Skeletal muscle satellite cell (primary cell): ENCODE measurements at regions not wholly inside any gene's neighbourhood (a gene's known extent, or its start where the extent isn't known, plus 50 kb on each side); places are given as distances from the start of the nearest gene placed in this dataset.
"Not testable (repeated sequence)": the region's sequence is repeated elsewhere in the genome, so short reads cannot be mapped to it uniquely, and the experiment has no call there.

Experiments used
- H3K27me3 ChIP-seq: 2 replicates; pipeline ENCODE4 v1.7.0; 2013; ENCODE audit warnings: low read length; ENCODE audit not compliant: control insufficient read depth, insufficient read depth
- H3K36me3 ChIP-seq: 2 replicates; pipeline ENCODE4 v1.7.0; 2013; ENCODE audit warnings: mild to moderate bottlenecking, control low read depth, low read length; ENCODE audit not compliant: insufficient read depth
- H3K4me1 ChIP-seq: 2 replicates; pipeline ENCODE4 v1.7.0; 2013; ENCODE audit warnings: low read length; ENCODE audit not compliant: control insufficient read depth, insufficient read depth
- H3K4me2 ChIP-seq: 2 replicates; pipeline ENCODE4 v1.7.0; 2013; ENCODE audit warnings: mild to moderate bottlenecking, low read length
- H3K4me3 ChIP-seq: 2 replicates; pipeline ENCODE4 v1.7.0; 2013; ENCODE audit warnings: low read length
- H3K9ac ChIP-seq: 2 replicates; pipeline ENCODE4 v1.7.0; 2013; ENCODE audit warnings: mild to moderate bottlenecking, low read depth, low read length, moderate library complexity
- H3K9me3 ChIP-seq: replicated peaks from 2 replicates; pipeline ENCODE4 v1.7.0; 2013; ENCODE audit warnings: mild to moderate bottlenecking, control low read depth, low read length

DNA sequence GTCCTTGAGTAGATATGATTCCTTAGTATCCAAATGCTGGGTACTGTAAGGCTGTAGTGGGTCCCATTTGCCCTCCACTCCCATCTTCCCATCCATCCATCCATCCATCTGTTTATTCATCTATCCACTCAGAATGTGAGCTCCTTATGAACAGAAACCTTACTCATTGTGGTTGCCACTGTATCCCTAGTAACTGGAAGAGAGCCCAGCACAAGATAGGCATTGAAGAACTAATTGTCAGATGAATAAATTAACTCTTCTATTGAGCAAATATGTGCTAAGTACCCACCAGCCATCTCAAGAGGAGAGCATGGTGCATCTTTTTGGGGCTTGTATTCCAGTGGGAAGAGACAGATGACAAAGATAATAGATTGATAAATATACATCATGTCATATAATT is 86.4 kb upstream of the SEZ6L start:
- H3K4me2 ChIP-seq = no peak overlapping the region
- no peak overlapping the region for H3K9ac ChIP-seq
- no peak overlapping the region for H3K4me3 ChIP-seq
- H3K4me1 ChIP-seq = no peaks in the 10 kb centered on the region
- no peaks in the 10 kb centered on the region for H3K9me3 ChIP-seq
- H3K36me3 ChIP-seq = no peaks in the 10 kb centered on the region
- H3K27me3 ChIP-seq = peaks cover 30% of the 10 kb centered on the region

DNA sequence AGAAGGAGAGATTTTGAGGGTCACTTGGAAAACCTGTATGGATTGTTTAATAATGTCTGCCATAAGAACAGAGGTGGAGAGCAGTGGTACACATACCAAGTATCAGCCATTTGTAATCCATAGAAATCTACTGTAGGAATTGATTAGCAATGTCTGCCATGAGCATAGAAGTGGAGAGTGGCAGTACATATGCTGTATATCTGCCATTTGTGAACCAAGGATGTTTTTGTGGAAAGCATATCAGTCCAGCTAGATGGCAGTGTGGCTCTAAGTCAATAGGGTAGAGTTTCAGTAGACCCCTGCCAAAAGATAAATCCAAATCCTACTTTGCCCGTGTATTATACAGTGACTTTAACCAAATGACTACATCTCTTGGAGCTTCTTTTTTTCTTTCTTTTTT is 82.9 kb upstream of the SEZ6L start:
- no peaks in the 10 kb centered on the region for H3K4me1 ChIP-seq
- no peak overlapping the region for H3K4me2 ChIP-seq
- H3K9me3 ChIP-seq = no peaks in the 10 kb centered on the region
- no peak overlapping the region for H3K4me3 ChIP-seq
- H3K27me3 ChIP-seq = peaks cover 53% of the 10 kb centered on the region
- no peak overlapping the region for H3K9ac ChIP-seq
- no peaks in the 10 kb centered on the region for H3K36me3 ChIP-seq

DNA sequence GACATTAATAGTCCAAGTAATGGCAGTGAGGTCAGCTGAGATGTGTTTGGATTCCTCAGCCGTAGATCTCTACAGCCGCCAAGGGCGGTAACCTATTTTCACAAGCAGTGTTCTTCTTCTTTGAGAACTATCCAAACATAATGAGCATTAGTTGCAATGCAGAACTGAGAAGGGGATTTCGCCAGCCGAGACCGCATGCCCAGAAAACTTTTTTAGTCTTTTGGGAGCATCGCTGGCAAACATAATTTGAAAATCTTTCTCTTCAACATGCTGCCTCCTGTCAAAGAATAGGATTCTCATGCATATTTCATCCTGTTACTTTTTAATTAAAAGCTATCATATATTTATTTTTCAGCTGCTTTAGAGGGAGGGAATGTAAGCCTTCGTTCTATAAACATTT is 81.4 kb upstream of the SEZ6L start:
- Histone ChIP-seq H3K4me1 (no peaks in the 10 kb centered on the region), H3K4me2 (no peak overlapping the region), H3K9ac (no peak overlapping the region), H3K36me3 (no peaks in the 10 kb centered on the region), H3K9me3 (no peaks in the 10 kb centered on the region), H3K27me3 (peaks cover 55% of the 10 kb centered on the region), H3K4me3 (no peak overlapping the region)

DNA sequence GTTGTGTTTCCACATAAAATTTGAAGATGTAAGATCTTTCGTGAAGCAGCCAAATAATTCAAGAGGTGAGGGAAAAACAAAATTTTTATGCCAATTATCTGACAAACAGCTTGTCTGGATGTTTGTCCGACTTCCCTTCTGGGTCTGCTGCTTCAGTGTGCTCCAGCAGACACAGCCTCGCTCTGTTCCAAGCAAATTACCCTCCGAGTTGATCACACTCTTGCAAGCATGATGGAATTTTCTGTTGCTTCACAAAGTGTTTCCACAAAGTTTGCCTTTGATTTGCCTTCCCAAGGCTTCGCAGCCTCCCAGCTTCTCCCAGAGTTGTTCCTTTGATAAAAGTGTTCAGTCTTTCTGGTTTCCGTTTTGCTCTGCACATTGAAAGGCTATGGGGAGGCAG is 78.4 kb upstream of the SEZ6L start:
- no peaks in the 10 kb centered on the region for H3K36me3 ChIP-seq
- no peak overlapping the region for H3K4me2 ChIP-seq
- H3K4me3 ChIP-seq = no peak overlapping the region
- H3K4me1 ChIP-seq = no peaks in the 10 kb centered on the region
- H3K9ac ChIP-seq = no peak overlapping the region
- no peaks in the 10 kb centered on the region for H3K9me3 ChIP-seq
- peaks cover 45% of the 10 kb centered on the region for H3K27me3 ChIP-seq

DNA sequence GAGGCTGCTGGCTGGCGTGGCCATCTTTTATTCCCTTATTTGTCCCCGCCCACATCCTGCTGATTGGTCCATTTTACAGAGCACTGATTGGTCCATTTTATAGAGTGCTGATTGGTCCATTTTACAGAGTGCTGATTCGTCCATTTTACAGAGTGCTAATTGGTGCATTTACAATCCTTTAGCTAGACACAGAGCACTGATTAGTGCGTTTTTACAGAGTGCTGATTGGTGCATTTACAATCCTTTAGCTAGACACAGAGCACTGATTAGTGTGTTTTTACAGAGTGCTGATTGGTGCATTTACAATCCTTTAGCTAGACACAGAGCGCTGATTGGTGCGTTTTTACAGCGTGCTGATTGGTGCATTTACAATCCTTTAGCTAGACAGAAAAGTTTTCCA is 74.8 kb upstream of the SEZ6L start:
- not testable (repeated sequence) for H3K4me3 ChIP-seq, H3K36me3 ChIP-seq, H3K9me3 ChIP-seq, H3K4me2 ChIP-seq, H3K9ac ChIP-seq, H3K4me1 ChIP-seq
- peaks cover 18% of the 10 kb centered on the region for H3K27me3 ChIP-seq

DNA sequence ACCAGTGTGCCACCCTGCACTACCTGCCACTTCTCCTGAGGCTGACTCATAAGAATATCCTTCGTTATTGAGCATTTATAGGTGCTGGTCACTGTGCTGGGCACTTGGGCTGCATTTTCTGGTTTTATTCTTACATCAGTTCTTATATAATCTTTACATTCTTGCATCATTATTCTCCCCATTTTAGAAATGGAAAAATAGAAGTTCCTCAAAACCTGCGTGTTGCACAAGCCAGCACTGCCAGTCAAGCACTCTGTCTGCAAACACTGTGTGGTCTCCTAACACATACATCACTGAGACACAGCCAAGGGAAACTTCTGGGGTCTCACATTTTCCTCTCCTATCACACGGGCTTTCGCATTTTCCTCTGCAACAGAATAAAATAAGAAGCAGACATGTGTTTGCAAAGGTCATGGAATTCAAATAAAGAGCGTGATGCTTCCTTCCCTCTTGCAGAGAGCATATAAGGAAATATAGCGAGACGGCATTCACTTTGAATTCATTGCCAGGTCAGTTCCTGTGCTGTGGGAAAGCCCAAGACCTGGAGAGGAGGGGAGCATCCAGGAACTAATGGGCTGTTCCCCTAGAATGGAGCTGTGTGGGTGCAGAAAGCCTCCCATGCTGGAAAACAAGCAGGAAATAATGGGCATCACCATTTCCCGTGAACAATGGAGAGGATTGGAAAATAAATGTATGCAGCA is 73.9 kb upstream of the SEZ6L start:
- Histone ChIP-seq H3K4me3 (no peak overlapping the region), H3K27me3 (peaks cover 13% of the 10 kb centered on the region), H3K4me2 (no peak overlapping the region), H3K9me3 (no peaks in the 10 kb centered on the region), H3K4me1 (no peaks in the 10 kb centered on the region), H3K36me3 (no peaks in the 10 kb centered on the region), H3K9ac (no peak overlapping the region)

DNA sequence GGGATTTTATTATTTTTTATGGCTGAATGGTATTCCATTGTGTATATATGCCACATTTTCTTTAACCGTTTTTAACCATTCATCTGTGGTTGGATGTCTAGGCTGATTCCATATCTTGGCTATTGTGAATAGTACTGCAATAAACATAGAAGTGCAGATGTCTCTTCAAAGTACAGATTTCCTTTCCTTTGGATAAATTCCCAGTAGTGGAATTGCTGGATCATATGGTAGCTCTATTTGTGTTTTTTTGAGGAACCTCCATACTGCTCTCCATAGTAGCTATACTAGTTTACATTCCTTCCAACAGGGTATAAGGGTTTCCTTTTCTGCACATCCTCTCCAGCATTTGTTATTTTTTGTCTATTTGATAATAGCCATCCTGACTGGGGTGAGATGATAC is 71.9 kb upstream of the SEZ6L start:
- no peaks in the 10 kb centered on the region for H3K9me3 ChIP-seq
- peaks cover 3% of the 10 kb centered on the region for H3K27me3 ChIP-seq

DNA sequence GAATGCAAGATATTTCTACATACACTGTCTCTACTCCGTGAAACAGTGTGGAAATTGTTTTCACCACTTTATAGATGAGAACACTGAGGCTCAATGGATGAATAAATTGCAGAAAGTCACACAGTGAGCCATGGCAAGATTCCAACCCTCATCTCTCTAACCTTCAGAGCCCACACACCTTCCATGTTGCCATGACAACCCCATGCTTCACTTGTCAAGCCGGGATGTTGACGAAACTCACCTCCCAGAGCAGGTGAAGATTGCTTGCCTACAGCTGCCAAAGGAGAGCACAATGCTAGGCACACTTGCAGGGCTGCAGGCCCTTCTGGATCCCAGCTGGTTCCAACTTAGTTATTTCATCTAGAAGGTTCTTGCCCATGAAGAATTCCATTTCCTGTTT is 71.4 kb upstream of the SEZ6L start:
- Histone ChIP-seq H3K4me3 (no peak overlapping the region), H3K4me2 (no peak overlapping the region), H3K27me3 (peaks cover 3% of the 10 kb centered on the region), H3K9ac (no peak overlapping the region), H3K4me1 (no peaks in the 10 kb centered on the region), H3K36me3 (no peaks in the 10 kb centered on the region), H3K9me3 (no peaks in the 10 kb centered on the region)

More for the DNA sequence above, 71.9 kb upstream of the SEZ6L start:
- no peaks in the 10 kb centered on the region for H3K4me1 ChIP-seq
- no peak overlapping the region for H3K4me3 ChIP-seq
- H3K36me3 ChIP-seq = no peaks in the 10 kb centered on the region
- no peak overlapping the region for H3K4me2 ChIP-seq
- no peak overlapping the region for H3K9ac ChIP-seq

DNA sequence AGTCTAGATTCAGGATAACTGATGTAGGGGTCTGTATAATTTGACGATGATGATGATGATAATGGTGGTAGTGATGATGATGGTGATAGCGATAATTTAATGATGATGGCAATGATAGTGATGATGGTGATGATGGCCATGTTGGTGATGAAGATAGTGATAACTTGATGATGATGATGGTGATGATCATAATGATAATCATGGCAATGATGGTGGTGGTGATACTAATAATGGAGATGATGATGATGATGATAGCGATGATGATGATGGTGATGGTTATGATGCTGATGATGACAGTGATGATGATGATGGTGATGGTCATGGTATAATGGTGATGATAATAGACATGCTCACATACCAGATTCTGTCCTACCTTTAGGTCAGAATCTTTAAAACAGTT is 66.2 kb upstream of the SEZ6L start:
- peaks cover 3% of the 10 kb centered on the region for H3K27me3 ChIP-seq
- no peaks in the 10 kb centered on the region for H3K36me3 ChIP-seq
- no peak overlapping the region for H3K4me3 ChIP-seq
- H3K9ac ChIP-seq = no peak overlapping the region
- H3K9me3 ChIP-seq = no peaks in the 10 kb centered on the region
- no peaks in the 10 kb centered on the region for H3K4me1 ChIP-seq
- no peak overlapping the region for H3K4me2 ChIP-seq

DNA sequence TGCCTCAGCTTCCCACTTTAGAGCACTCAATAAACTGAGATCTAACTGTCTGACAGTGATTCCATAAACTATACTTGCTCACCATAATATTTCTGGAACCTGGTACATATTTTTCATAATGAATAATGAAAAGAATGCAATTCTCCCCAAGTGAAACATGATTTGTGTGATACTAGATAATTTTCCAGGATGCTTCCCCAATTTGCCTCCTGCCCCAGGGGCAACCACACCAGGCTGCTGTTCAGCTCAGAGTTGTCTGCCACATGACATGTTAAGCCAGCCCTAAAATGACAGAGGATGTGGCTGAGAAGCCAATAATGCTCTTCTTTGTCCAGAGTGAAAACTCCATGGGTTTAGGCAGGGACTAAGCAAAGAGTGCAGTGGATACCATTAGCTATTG is 62.9 kb upstream of the SEZ6L start:
- peaks cover 18% of the 10 kb centered on the region for H3K27me3 ChIP-seq
- H3K4me2 ChIP-seq = no peak overlapping the region
- no peaks in the 10 kb centered on the region for H3K4me1 ChIP-seq
- H3K36me3 ChIP-seq = no peaks in the 10 kb centered on the region
- H3K4me3 ChIP-seq = no peak overlapping the region
- no peaks in the 10 kb centered on the region for H3K9me3 ChIP-seq
- H3K9ac ChIP-seq = no peak overlapping the region

DNA sequence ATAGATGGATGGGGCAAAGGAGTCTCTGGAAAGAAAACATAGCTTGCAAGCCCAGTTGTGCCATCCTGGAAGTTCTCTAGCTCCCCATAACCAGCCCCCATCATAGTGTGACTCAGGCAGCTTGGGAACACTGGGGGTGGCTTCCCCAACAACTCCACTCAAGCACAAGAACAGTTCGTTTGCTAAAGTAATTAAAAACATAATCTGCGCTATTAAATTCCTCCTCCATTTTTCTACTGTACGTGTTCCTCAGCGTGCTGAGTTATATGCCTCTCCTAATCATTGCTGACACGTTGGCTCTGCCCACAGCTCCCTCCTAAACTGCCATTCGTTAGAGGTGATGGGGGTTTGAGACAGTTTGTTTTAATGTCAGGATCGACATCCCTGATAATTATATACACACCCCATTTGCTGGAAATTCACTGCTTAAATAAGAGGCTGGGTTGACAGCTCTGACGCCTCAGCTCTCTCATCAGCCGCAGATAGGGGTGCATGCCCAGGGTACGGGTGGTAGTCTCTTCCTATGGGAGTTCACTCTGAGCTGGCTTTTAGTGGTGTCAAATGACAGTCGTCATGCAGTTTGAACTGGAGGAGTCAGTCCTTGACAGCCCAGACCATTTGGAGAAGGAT is 59.5 kb upstream of the SEZ6L start:
- Histone ChIP-seq H3K9ac (no peak overlapping the region), H3K9me3 (no peaks in the 10 kb centered on the region), H3K4me3 (no peak overlapping the region), H3K27me3 (peaks cover 22% of the 10 kb centered on the region), H3K4me1 (no peaks in the 10 kb centered on the region), H3K36me3 (no peaks in the 10 kb centered on the region), H3K4me2 (no peak overlapping the region)

DNA sequence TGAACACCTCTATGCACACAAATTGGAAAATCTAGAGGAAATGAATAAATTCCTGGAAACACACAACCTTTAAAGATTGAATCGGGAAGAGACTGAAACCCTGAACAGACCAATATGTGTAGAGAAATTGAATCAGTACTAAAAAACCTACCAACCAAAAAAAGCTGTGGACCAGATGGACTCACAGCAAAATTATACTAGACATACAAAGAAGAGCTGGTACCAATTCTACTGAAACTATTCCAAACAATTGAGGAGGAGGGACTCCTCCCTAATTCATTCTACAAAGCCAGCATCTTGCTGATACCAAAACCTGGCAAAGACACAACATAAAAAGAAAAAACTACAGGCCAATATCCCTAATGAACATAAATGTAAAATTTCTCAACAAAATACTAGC is 54.4 kb upstream of the SEZ6L start:
- H3K4me1 ChIP-seq = no peaks in the 10 kb centered on the region
- peaks cover 27% of the 10 kb centered on the region for H3K27me3 ChIP-seq
- no peak overlapping the region for H3K9ac ChIP-seq
- no peaks in the 10 kb centered on the region for H3K9me3 ChIP-seq
- H3K4me2 ChIP-seq = no peak overlapping the region
- H3K36me3 ChIP-seq = no peaks in the 10 kb centered on the region
- H3K4me3 ChIP-seq = no peak overlapping the region
